Bronchial epithelial cell (primary cell): ENCODE measurements at regions not wholly inside any gene's neighbourhood (a gene's known extent, or its start where the extent isn't known, plus 50 kb on each side); places are given as distances from the start of the nearest gene placed in this dataset.

ENCODE experiments used
- DNase-seq: peaks from one replicate; pipeline ENCODE4 v3.0.0-alpha.2; 2010; ENCODE audit warnings: low read depth
- FAIRE-seq: peaks from 2 replicates; lab custom pipeline; 2011; peaks lifted over from hg19 to GRCh38; lab: Jason Lieb, UNC
- H3K27me3 ChIP-seq: 2 replicates; pipeline ENCODE4 v1.5.1; 2011; ENCODE audit warnings: low read length; ENCODE audit not compliant: control insufficient read depth, insufficient read depth
- H3K36me3 ChIP-seq: 2 replicates; pipeline ENCODE4 v1.5.1; 2011; ENCODE audit warnings: low read length; ENCODE audit not compliant: control insufficient read depth, insufficient read depth
- H3K4me3 ChIP-seq: 2 replicates; pipeline ENCODE4 v1.5.1; 2011; ENCODE audit warnings: mild to moderate bottlenecking, low read depth, low read length, control low read depth
- CTCF ChIP-seq: IDR thresholded peaks from 2 replicates; pipeline ENCODE4 v1.5.1; 2011; ENCODE audit warnings: mild to moderate bottlenecking, moderate library complexity, low read length, control low read depth, inconsistent platforms; ENCODE audit not compliant: insufficient read depth, severe bottlenecking

GRCh38 chr6:135129136-135129856, 51.8 kb upstream of the MYB start:
- no peak overlapping the region for H3K4me3 ChIP-seq
- DNase-seq (no peak), FAIRE-seq (no peak)
- H3K27me3 ChIP-seq = no peaks in the 10 kb centered on the region
- TF ChIP-seq CTCF = no peak
- H3K36me3 ChIP-seq = no peaks in the 10 kb centered on the region

GRCh38 chr6:135128268-135128914, 52.7 kb upstream of the MYB start:
- FAIRE-seq = no peak
- no peaks in the 10 kb centered on the region for H3K36me3 ChIP-seq
- no peak overlapping the region for H3K4me3 ChIP-seq
- no peak for DNase-seq
- TF ChIP-seq CTCF = no peak
- no peaks in the 10 kb centered on the region for H3K27me3 ChIP-seq

- DNase-seq (no peak), FAIRE-seq (no peak)
- Histone ChIP-seq H3K27me3 (no peaks in the 10 kb centered on the region), H3K4me3 (no peak overlapping the region), H3K36me3 (no peaks in the 10 kb centered on the region)
- TF ChIP-seq CTCF = no peak
Observed at GRCh38 chr6:135126729-135127128, 54.4 kb upstream of the MYB start.

GRCh38 chr6:135126034-135126433, 55.1 kb upstream of the MYB start:
- Histone ChIP-seq H3K36me3 (no peaks in the 10 kb centered on the region), H3K4me3 (no peak overlapping the region), H3K27me3 (no peaks in the 10 kb centered on the region)
- no peak for TF ChIP-seq CTCF
- FAIRE-seq (peak; percentile 7), DNase-seq (no peak)

GRCh38 chr6:135121434-135121833, 59.7 kb upstream of the MYB start:
- Histone ChIP-seq H3K27me3 (peaks cover 3% of the 10 kb centered on the region), H3K36me3 (no peaks in the 10 kb centered on the region), H3K4me3 (no peak overlapping the region)
- FAIRE-seq (no peak), DNase-seq (no peak)
- no peak for TF ChIP-seq CTCF
